ENCODE measurements at regions not wholly inside any gene's neighbourhood (a gene's known extent, or its start where the extent isn't known, plus 50 kb on each side); places are given as distances from the start of the nearest gene placed in this dataset.

- peaks cover 0 to 7% (median 3%) of the 10 kb centered on the region in 5 donors for H3K4me1 ChIP-seq (ENCODE audit: control insufficient read depth in 5 of 5, insufficient read depth in 5 of 5, low read length in 5 of 5)
- no peak overlapping the region for H3K9ac ChIP-seq (ENCODE audit: low read length in 5 of 5)
- no peak overlapping the region for H3K27ac ChIP-seq (ENCODE audit: low read depth, low read length)
- H3K27me3 ChIP-seq (ENCODE audit: control insufficient read depth in 5 of 5, insufficient read depth in 4 of 5, low read length in 5 of 5): no peaks in the 10 kb centered on the region
- H3K9me3 ChIP-seq (ENCODE audit: control insufficient read depth in 5 of 5, low read length in 5 of 5): no peaks in the 10 kb centered on the region
- peaks cover 0 to 28% (median 8%) of the 10 kb centered on the region in 5 donors for H3K36me3 ChIP-seq (ENCODE audit: control insufficient read depth in 5 of 5, insufficient read depth in 5 of 5, low read length in 5 of 5)
- no peak overlapping the region for H3K4me3 ChIP-seq (ENCODE audit: low read depth in 1 of 5, low read length in 5 of 5)
These were observed 69.7 kb downstream of the PEX11G start for GRCh38 chr19:7419153-7419552.

- H3K9ac ChIP-seq (ENCODE audit: low read length in 5 of 5): no peak overlapping the region
- H3K4me3 ChIP-seq (ENCODE audit: low read depth in 1 of 5, low read length in 5 of 5): no peak overlapping the region
- no peaks in the 10 kb centered on the region for H3K9me3 ChIP-seq (ENCODE audit: control insufficient read depth in 5 of 5, low read length in 5 of 5)
- H3K27me3 ChIP-seq (ENCODE audit: control insufficient read depth in 5 of 5, insufficient read depth in 4 of 5, low read length in 5 of 5): no peaks in the 10 kb centered on the region
- peaks cover 0 to 7% (median 3%) of the 10 kb centered on the region in 5 donors for H3K4me1 ChIP-seq (ENCODE audit: control insufficient read depth in 5 of 5, insufficient read depth in 5 of 5, low read length in 5 of 5)
- H3K36me3 ChIP-seq (ENCODE audit: control insufficient read depth in 5 of 5, insufficient read depth in 5 of 5, low read length in 5 of 5): peaks cover 0 to 31% (median 8%) of the 10 kb centered on the region in 5 donors
- H3K27ac ChIP-seq (ENCODE audit: low read depth, low read length): no peak overlapping the region
These were observed 68.9 kb downstream of the PEX11G start for GRCh38 chr19:7419777-7420439.

GRCh38 chr19:7421941-7422744 is 66.7 kb downstream of the PEX11G start:
- Histone ChIP-seq H3K36me3 (ENCODE audit: control insufficient read depth in 5 of 5, insufficient read depth in 5 of 5, low read length in 5 of 5) (peaks cover 0 to 33% (median 8%) of the 10 kb centered on the region in 5 donors), H3K4me3 (ENCODE audit: low read depth in 1 of 5, low read length in 5 of 5) (no peak overlapping the region), H3K9me3 (ENCODE audit: control insufficient read depth in 5 of 5, low read length in 5 of 5) (no peaks in the 10 kb centered on the region), H3K9ac (ENCODE audit: low read length in 5 of 5) (no peak overlapping the region), H3K27ac (ENCODE audit: low read depth, low read length) (no peak overlapping the region), H3K4me1 (ENCODE audit: control insufficient read depth in 5 of 5, insufficient read depth in 5 of 5, low read length in 5 of 5) (no peaks in the 10 kb centered on the region), H3K27me3 (ENCODE audit: control insufficient read depth in 5 of 5, insufficient read depth in 4 of 5, low read length in 5 of 5) (no peaks in the 10 kb centered on the region)
